K562 (cell line): ENCODE measurements at regions not wholly inside any gene's neighbourhood (a gene's known extent, or its start where the extent isn't known, plus 50 kb on each side); places are given as distances from the start of the nearest gene placed in this dataset.

Experiments used
- ATAC-seq: fragments of 200-7000 bp; cut with Tn5 transposase; 3 replicates; pipeline ENCODE4 v1.9.1; 2020; ENCODE audit warnings: moderate library complexity
- BruUV-seq: library from RNA; stranded (reverse); fragments of 400-500 nt; replicated peaks from 2 replicates; lab custom pipeline; 2021; lab: Mats Ljungman, UMichigan
- CTCF ChIA-PET: fragments of 300-600 bp; formaldehyde crosslinking; extraction: SDS; loops from one replicate; lab custom pipeline; 2021; ENCODE audit warnings: low intra/inter-chr PET ratio; lab: Yijun Ruan, JAX
- POLR2A ChIA-PET: fragments of 300-600, 350-650 bp; sonication (Branson Sonifier 250); formaldehyde crosslinking; extraction: SDS; loops from one replicate; lab custom pipeline; 2021; ENCODE audit warnings: antibody characterized with exemption, inconsistent platforms; lab: Yijun Ruan, JAX
- DNase-seq, 4 experiments: peaks; one replicate each; pipeline versions ENCODE4 v3.0.0 to v3.0.0-alpha.2; 2011 to 2018; ENCODE audit warnings: low spot score in 3 of 4, mixed read lengths in 3 of 4; ENCODE audit errors: extremely low read depth in 1 of 4
- FAIRE-seq: peaks from 2 replicates; lab custom pipeline; 2011; peaks lifted over from hg19 to GRCh38; lab: Jason Lieb, UNC
- H2AFZ ChIP-seq: 2 replicates; pipeline ENCODE4 v1.6.0; 2011; ENCODE audit warnings: low read depth, low read length, control low read depth, inconsistent platforms
- H3K27ac ChIP-seq: fragments of 200-600 bp; 3 replicates; pipeline ENCODE4 v1.8.0; 2011; ENCODE audit warnings: low read depth, mild to moderate bottlenecking, control low read depth, inconsistent platforms, low read length, moderate library complexity, mixed read lengths; ENCODE audit errors: extremely low read depth
- H3K27me3 ChIP-seq, 2 experiments: fragments of 300-600 bp in 1 of 2; 2 replicates in 1 of 2; 3 replicates in 1 of 2; pipeline versions ENCODE4 v1.6.0 to v1.8.0; 2011; ENCODE audit warnings: inconsistent platforms in 2 of 2, low read length in 2 of 2, mild to moderate bottlenecking in 1 of 2, mixed read lengths in 1 of 2, moderate library complexity in 1 of 2; ENCODE audit not compliant: control insufficient read depth in 2 of 2, insufficient read depth in 2 of 2
- H3K36me3 ChIP-seq: fragments of 300-600 bp; 3 replicates; pipeline ENCODE4 v1.8.0; 2011; ENCODE audit warnings: mild to moderate bottlenecking, low read length, inconsistent platforms; ENCODE audit not compliant: control insufficient read depth, insufficient read depth
- H3K4me1 ChIP-seq, 2 experiments: fragments of 200-600 bp in 1 of 2; replicated peaks in 1 of 2; 2 replicates in 1 of 2; 3 replicates in 1 of 2; pipeline versions ENCODE4 v1.5.1 to v1.8.0; 2011; ENCODE audit warnings: inconsistent platforms in 2 of 2, low read length in 2 of 2, mild to moderate bottlenecking in 1 of 2, mixed read lengths in 1 of 2, moderate library complexity in 1 of 2; ENCODE audit not compliant: control insufficient read depth in 2 of 2, insufficient read depth in 2 of 2
- H3K4me2 ChIP-seq: 2 replicates; pipeline ENCODE4 v1.6.1; 2011; ENCODE audit warnings: low read length, control low read depth, inconsistent platforms, mixed read lengths; ENCODE audit not compliant: insufficient read depth
- H3K4me3 ChIP-seq: fragments of 200-600 bp; sonication (generic), shearing (Covaris generic); 2 replicates; pipeline ENCODE4 v1.5.1; 2016; ENCODE audit warnings: control low read depth, inconsistent platforms
- H3K79me2 ChIP-seq: fragments of 200-600 bp; 3 replicates; pipeline ENCODE4 v1.8.0; 2011; ENCODE audit warnings: low read length, inconsistent platforms; ENCODE audit not compliant: control insufficient read depth, insufficient read depth
- H3K9ac ChIP-seq, 2 experiments: 2 replicates each; pipeline versions ENCODE4 v1.6.0 to v1.6.1; 2011; ENCODE audit warnings: low read depth in 2 of 2, low read length in 2 of 2, control low read depth in 1 of 2, inconsistent platforms in 1 of 2, mild to moderate bottlenecking in 1 of 2, mixed read lengths in 1 of 2; ENCODE audit not compliant: insufficient read depth in 1 of 2
- H3K9me1 ChIP-seq: one replicate; pipeline ENCODE4 v1.6.0; 2011; ENCODE audit warnings: inconsistent platforms, mild to moderate bottlenecking, low read length, moderate library complexity; ENCODE audit not compliant: control insufficient read depth, insufficient read depth
- H3K9me3 ChIP-seq: replicated peaks from 2 replicates; pipeline ENCODE4 v1.5.1; 2011; ENCODE audit warnings: low read depth, low read length, inconsistent platforms; ENCODE audit not compliant: control insufficient read depth, insufficient read depth
- H4K20me1 ChIP-seq: replicated peaks from 2 replicates; pipeline ENCODE4 v1.6.1; 2011; ENCODE audit warnings: low read length, inconsistent platforms, mixed read lengths; ENCODE audit not compliant: control insufficient read depth, insufficient read depth
- CHD2 ChIP-seq: IDR thresholded peaks from 2 replicates; pipeline ENCODE4 v1.6.1; 2011; ENCODE audit warnings: low read depth, low read length
- DIDO1 ChIP-seq: fragments of 450-650 bp; IDR thresholded peaks from 2 replicates; pipeline ENCODE4 v1.6.1; 2016; ENCODE audit warnings: low read depth, missing biosample characterization, missing genetic modification characterization
- FOXA1 ChIP-seq: fragments of 450-650 bp; IDR thresholded peaks from 2 replicates; pipeline ENCODE4 v1.6.1; 2016; ENCODE audit warnings: mild to moderate bottlenecking, borderline replicate concordance
- POU5F1 ChIP-seq: fragments of 150-350 bp; IDR thresholded peaks from 2 replicates; pipeline ENCODE4 v1.6.1; 2014; ENCODE audit warnings: borderline replicate concordance, low read length, low read depth, mild to moderate bottlenecking; ENCODE audit not compliant: partially characterized antibody
- SREBF2 ChIP-seq: sonication (generic); formaldehyde crosslinking; IDR thresholded peaks from 2 replicates; pipeline ENCODE4 v1.4.0; 2020; ENCODE audit warnings: mild to moderate bottlenecking, missing genetic modification reagents
- ZFX ChIP-seq: sonication (generic); formaldehyde crosslinking; IDR thresholded peaks from 2 replicates; pipeline ENCODE4 v1.8.0; 2022; ENCODE audit warnings: mild to moderate bottlenecking, missing genetic modification reagents, moderate library complexity
- ZNF41 ChIP-seq: fragments of 250-450 bp; sonication (Bioruptor Pico); conservative IDR thresholded peaks from 2 replicates; pipeline ENCODE4 v1.4.0; 2020; ENCODE audit warnings: mild to moderate bottlenecking
- ZNF668 ChIP-seq: fragments of 250-450 bp; sonication (Bioruptor Pico); IDR thresholded peaks from 2 replicates; pipeline ENCODE4 v1.8.0; 2022; ENCODE audit warnings: mild to moderate bottlenecking, inconsistent platforms
- ZNF766 ChIP-seq: fragments of 200-800 bp; sonication (Bioruptor generic); conservative IDR thresholded peaks from 2 replicates; pipeline ENCODE4 v1.6.1; 2016; ENCODE audit warnings: missing genetic modification characterization, missing compliant biosample characterization
- WGBS: fragments of 100-300 bp; shearing (Covaris generic); methylation state at CpG from one replicate; pipeline ENCODE4 v1.1.6; 2016; ENCODE audit warnings: low coverage, mixed read lengths; ENCODE audit not compliant: insufficient coverage; ENCODE audit errors: missing lambda C conversion rate; 5-methylcytosine and 5-hydroxymethylcytosine counted together
- in situ Hi-C: fragments of 300-500 bp; cut with MboI; formaldehyde crosslinking; loops from 4 replicates; pipeline ENCODE4 v1.15.0; 2018; ENCODE audit warnings: inconsistent platforms, mixed read lengths
- intact Hi-C: fragments of 100-400 bp; cut with micrococcal nuclease; formaldehyde crosslinking; loops from 2 replicates; pipeline ENCODE4 v1.14.2; 2022
- TF ChIP-seq, protein P1 (sequence below): sonication (generic); formaldehyde crosslinking; IDR thresholded peaks from 2 replicates; pipeline ENCODE4 v1.8.0; 2022; ENCODE audit warnings: missing genetic modification reagents, mild to moderate bottlenecking, moderate library complexity, borderline replicate concordance
- TF ChIP-seq, protein P2 (sequence below): fragments of 250-450 bp; sonication (Bioruptor Pico); IDR thresholded peaks from 2 replicates; pipeline ENCODE4 v1.5.0; 2020; ENCODE audit warnings: mild to moderate bottlenecking

DNA sequence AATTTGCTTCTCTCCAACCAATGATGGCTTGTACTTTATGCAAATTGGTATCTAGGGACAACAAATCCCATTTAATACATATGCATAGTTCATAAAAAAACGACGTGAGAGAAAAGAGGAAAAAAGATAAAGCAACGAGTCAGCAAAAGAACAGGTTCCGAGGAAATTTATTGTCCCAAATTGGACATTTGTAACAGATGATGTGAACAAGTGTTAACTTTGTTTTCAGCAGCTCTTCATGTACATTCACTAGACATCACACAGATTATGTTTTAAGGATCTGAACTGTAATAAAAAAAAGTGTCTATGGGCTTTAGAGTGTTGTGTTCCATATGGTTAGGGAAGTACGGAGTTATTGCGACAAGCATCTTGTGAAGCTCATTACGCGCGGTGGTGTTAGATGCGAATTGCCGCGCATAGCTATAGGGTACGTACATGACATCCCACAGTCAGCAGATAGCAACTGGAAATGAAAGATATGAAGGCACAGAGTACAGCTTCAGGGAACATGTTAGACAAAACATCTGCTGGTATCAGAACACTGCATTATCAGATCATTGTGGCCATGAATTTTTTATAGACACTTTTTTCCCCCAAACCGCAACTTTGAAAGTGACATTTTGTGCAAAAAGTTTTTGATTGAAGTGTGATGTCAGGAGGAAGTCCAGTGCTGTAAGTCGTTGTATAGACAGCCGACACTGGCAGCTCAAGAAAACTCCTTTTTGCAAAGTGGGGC lies 1073.1 kb upstream of the FANCL start:
- no peak for FAIRE-seq
- in situ Hi-C loops = no loop called here

DNA sequence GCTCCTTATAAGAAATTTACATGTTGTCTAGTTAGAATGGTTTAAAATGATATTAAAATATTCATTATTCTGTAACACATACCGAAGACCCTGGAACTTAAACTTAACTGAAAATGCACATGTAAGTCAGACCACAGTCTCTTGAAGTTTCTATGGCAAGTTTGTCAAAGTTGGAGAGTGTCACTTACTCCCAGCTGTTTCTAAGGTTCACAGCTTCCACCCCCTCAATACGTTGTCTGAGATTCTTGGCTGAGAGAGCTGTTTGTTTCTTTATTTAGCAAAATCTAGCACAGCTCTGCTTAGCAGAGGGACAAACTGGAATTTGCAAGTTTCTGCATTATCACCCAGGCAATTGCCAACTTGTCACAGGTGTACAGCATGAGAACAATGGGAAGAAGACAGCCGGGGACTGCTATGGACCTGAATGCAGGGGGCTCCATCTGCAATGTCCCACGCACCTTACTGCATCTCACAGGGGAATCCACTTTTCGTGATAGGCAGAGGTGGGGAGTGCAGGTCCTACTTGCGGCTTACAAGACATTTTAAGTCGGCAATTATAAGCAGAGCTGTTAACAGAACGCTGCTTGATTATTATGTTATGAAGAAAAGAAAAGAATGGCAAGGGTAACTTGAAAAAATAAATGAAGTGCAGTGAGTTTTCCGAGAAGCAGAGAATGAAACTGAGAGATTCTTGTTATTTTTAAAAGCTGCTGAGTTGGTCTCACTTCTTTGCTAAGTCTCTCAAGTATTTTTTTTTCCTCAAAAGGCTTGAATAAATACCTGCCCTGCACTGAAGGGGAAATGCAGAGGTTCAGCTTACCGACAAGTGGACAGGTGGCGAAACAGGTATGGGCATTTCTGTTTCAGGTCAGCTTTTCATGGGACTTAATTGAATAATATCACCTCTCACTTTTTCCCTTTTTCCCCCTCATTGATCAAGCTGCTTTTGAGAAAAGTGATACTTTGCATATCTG lies 1072.1 kb upstream of the FANCL start:
- Histone ChIP-seq H3K9me1 (no peaks in the 10 kb centered on the region), H3K4me1 (no peaks in the 10 kb centered on the region), H3K36me3 (no peaks in the 10 kb centered on the region), H3K79me2 (no peaks in the 10 kb centered on the region), H2AFZ (no peak overlapping the region), H3K9ac (no peak overlapping the region), H3K4me2 (no peak overlapping the region)
- intact Hi-C loops = no loop called here
- TF ChIP-seq SREBF2 (CRISPR knock-in tag) (no peak), POU5F1 (no peak), DIDO1 (tag) (no peak), ZNF668 (CRISPR knock-in tag) (no peak), ZFX (CRISPR knock-in tag) (no peak)
- TF ChIP-seq, protein P1, sequence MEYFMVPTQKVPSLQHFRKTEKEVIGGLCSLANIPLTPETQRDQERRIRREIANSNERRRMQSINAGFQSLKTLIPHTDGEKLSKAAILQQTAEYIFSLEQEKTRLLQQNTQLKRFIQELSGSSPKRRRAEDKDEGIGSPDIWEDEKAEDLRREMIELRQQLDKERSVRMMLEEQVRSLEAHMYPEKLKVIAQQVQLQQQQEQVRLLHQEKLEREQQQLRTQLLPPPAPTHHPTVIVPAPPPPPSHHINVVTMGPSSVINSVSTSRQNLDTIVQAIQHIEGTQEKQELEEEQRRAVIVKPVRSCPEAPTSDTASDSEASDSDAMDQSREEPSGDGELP (CRISPR knock-in tag) = no peak
- TF ChIP-seq, protein P2, sequence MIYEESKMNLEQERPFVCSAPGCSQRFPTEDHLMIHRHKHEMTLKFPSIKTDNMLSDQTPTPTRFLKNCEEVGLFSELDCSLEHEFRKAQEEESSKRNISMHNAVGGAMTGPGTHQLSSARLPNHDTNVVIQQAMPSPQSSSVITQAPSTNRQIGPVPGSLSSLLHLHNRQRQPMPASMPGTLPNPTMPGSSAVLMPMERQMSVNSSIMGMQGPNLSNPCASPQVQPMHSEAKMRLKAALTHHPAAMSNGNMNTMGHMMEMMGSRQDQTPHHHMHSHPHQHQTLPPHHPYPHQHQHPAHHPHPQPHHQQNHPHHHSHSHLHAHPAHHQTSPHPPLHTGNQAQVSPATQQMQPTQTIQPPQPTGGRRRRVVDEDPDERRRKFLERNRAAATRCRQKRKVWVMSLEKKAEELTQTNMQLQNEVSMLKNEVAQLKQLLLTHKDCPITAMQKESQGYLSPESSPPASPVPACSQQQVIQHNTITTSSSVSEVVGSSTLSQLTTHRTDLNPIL (CRISPR knock-in tag) = no peak
- TF ChIP-seq, all 486 proteins: peak for 0
- FAIRE-seq (no peak), DNase-seq (no peak), ATAC-seq (no peak)
- no peaks in the 10 kb centered on the region for H4K20me1 ChIP-seq
- no peaks in the 10 kb centered on the region for H3K9me3 ChIP-seq
- WGBS = 0% methylated on average over 11 of the region's 11 CpGs
- BruUV-seq = no TSS peak
- no peak overlapping the region for H3K27ac ChIP-seq
- H3K4me3 ChIP-seq = no peak overlapping the region
- in situ Hi-C loops = no loop called here
- ChIA-PET CTCF (no interaction called here), POLR2A (no interaction called here)
- H3K27me3 ChIP-seq = no peaks in the 10 kb centered on the region

More for the DNA sequence above, 1073.1 kb upstream of the FANCL start:
- ATAC-seq (no peak), DNase-seq (no peak)
- no peak overlapping the region for H3K4me3 ChIP-seq
- H3K36me3 ChIP-seq = no peaks in the 10 kb centered on the region
- no peak overlapping the region for H2AFZ ChIP-seq
- no peak overlapping the region for H3K4me2 ChIP-seq
- 2% methylated on average over 16 of the region's 16 CpGs for WGBS
- no TSS peak for BruUV-seq
- POLR2A ChIA-PET = no interaction called here
- no peak overlapping the region for H3K9ac ChIP-seq
- H3K9me3 ChIP-seq = no peaks in the 10 kb centered on the region
- TF ChIP-seq ZNF41 (CRISPR knock-in tag) = no peak
- TF ChIP-seq ZNF766 (CRISPR knock-in tag) = no peak
- no peak for TF ChIP-seq FOXA1
- TF ChIP-seq CHD2 = no peak
- TF ChIP-seq, all 486 proteins: peak for 0
- CTCF ChIA-PET = no interaction called here
- H3K27ac ChIP-seq = no peak overlapping the region
- intact Hi-C loops = no loop called here
- H3K79me2 ChIP-seq = no peaks in the 10 kb centered on the region
- H3K27me3 ChIP-seq = no peaks in the 10 kb centered on the region
- no peaks in the 10 kb centered on the region for H4K20me1 ChIP-seq
- H3K9me1 ChIP-seq = no peaks in the 10 kb centered on the region
- no peaks in the 10 kb centered on the region for H3K4me1 ChIP-seq
